ENCODE measurements at regions not wholly inside any gene's neighbourhood (a gene's known extent, or its start where the extent isn't known, plus 50 kb on each side); places are given as distances from the start of the nearest gene placed in this dataset.
"Not testable (repeated sequence)": the region's sequence is repeated elsewhere in the genome, so short reads cannot be mapped to it uniquely, and the experiment has no call there.

- DNase-seq (ENCODE audit: low read depth): not testable (repeated sequence)
Measured at GRCh38 chr1:149228672-149229585, 125.6 kb upstream of the NBPF9 start.

- not testable (repeated sequence) for DNase-seq (ENCODE audit: low read depth)
Measured at GRCh38 chr1:149229813-149230212, 126.5 kb upstream of the NBPF9 start.

GRCh38 chr1:149234926-149235914 is 131.9 kb upstream of the NBPF9 start:
- not testable (repeated sequence) for DNase-seq (ENCODE audit: low read depth)

GRCh38 chr1:149237515-149237914 is 134.2 kb upstream of the NBPF9 start:
- DNase-seq (ENCODE audit: low read depth): not testable (repeated sequence)

- not testable (repeated sequence) for DNase-seq (ENCODE audit: low read depth)
Measured at GRCh38 chr1:149239897-149240508, 136.7 kb upstream of the NBPF9 start.

GRCh38 chr1:149240530-149240929 is 137.2 kb upstream of the NBPF9 start:
- DNase-seq (ENCODE audit: low read depth): not testable (repeated sequence)

- DNase-seq (ENCODE audit: low read depth): not testable (repeated sequence)
Measured at GRCh38 chr1:149241272-149241671, 137.9 kb upstream of the NBPF9 start.

- DNase-seq (ENCODE audit: low read depth): not testable (repeated sequence)
Measured at GRCh38 chr1:149243572-149243971, 140.2 kb upstream of the NBPF9 start.

- not testable (repeated sequence) for DNase-seq (ENCODE audit: low read depth)
Measured at GRCh38 chr1:149244621-149245020, 141.3 kb upstream of the NBPF9 start.

GRCh38 chr1:149246212-149246611 is 142.9 kb upstream of the NBPF9 start:
- not testable (repeated sequence) for DNase-seq (ENCODE audit: low read depth)

GRCh38 chr1:149248610-149249009 is 145.3 kb upstream of the NBPF9 start:
- DNase-seq (ENCODE audit: low read depth): not testable (repeated sequence)

GRCh38 chr1:149249850-149250467 is 146.6 kb upstream of the NBPF9 start:
- DNase-seq (ENCODE audit: low read depth): not testable (repeated sequence)

GRCh38 chr1:149254894-149255847 is 151.8 kb upstream of the NBPF9 start:
- not testable (repeated sequence) for DNase-seq (ENCODE audit: low read depth)

GRCh38 chr1:149260284-149260683 is 156.9 kb upstream of the NBPF9 start:
- not testable (repeated sequence) for DNase-seq (ENCODE audit: low read depth)

GRCh38 chr1:149260736-149261340 is 157.5 kb upstream of the NBPF9 start:
- DNase-seq (ENCODE audit: low read depth): not testable (repeated sequence)

GRCh38 chr1:149267287-149267686 is 163.9 kb upstream of the NBPF9 start:
- not testable (repeated sequence) for DNase-seq (ENCODE audit: low read depth)

- DNase-seq (ENCODE audit: low read depth): not testable (repeated sequence)
Measured at GRCh38 chr1:149269001-149269702, 165.8 kb upstream of the NBPF9 start.

GRCh38 chr1:149269833-149270232 is 166.5 kb upstream of the NBPF9 start:
- DNase-seq (ENCODE audit: low read depth): not testable (repeated sequence)

- not testable (repeated sequence) for DNase-seq (ENCODE audit: low read depth)
Measured at GRCh38 chr1:149274493-149274892, 171.1 kb upstream of the NBPF9 start.
